Epidermal melanocyte (primary cell): ENCODE measurements at regions not wholly inside any gene's neighbourhood (a gene's known extent, or its start where the extent isn't known, plus 50 kb on each side); places are given as distances from the start of the nearest gene placed in this dataset.
"Not testable (repeated sequence)": the region's sequence is repeated elsewhere in the genome, so short reads cannot be mapped to it uniquely, and the experiment has no call there.

Experiments used
- DNase-seq: peaks from one replicate; pipeline ENCODE4 v3.0.0; 2011; ENCODE audit warnings: low spot score; ENCODE audit not compliant: insufficient read length

- DNase-seq = not testable (repeated sequence)
Measured at GRCh38 chr12:76292891-76293290, 55.3 kb downstream of the BBS10 start.

GRCh38 chr12:76292305-76292704, 55.9 kb downstream of the BBS10 start:
- DNase-seq = not testable (repeated sequence)

GRCh38 chr12:76290963-76291859, 57.0 kb downstream of the BBS10 start:
- DNase-seq = no peak

GRCh38 chr12:76288218-76288617, 60.0 kb downstream of the BBS10 start:
- no peak for DNase-seq

- no peak for DNase-seq
Measured at GRCh38 chr12:76284816-76285750, 63.1 kb downstream of the BBS10 start.

GRCh38 chr12:76282744-76283143, 65.5 kb downstream of the BBS10 start:
- no peak for DNase-seq

- DNase-seq = no peak
Measured at GRCh38 chr12:76277480-76277879, 70.7 kb downstream of the BBS10 start.

- DNase-seq = no peak
Measured at GRCh38 chr12:76276499-76277151, 71.6 kb downstream of the BBS10 start.

GRCh38 chr12:76275511-76276093, 72.6 kb downstream of the BBS10 start:
- no peak for DNase-seq

- no peak for DNase-seq
Measured at GRCh38 chr12:76274420-76275083, 73.7 kb downstream of the BBS10 start.

DNA sequence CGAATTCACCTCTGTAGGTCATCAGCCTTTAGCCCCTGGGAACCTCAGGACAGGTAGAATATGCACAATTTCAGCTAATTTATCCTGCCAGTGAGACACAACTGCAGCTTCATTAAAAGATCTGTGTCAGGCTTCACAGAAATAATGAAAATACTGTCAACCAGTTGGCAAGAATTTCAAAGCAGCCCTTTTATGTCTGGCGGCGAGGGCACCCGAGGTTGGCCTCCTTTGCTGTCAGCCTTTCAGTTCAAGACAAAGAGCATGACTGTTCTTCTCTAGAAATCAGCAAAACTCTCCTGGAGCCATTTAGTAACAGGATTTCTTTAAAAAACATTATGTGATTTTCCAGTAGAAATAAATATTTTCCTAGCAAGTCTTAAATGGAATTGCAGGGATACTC, 75.9 kb downstream of the BBS10 start:
- peak; percentile 59 for DNase-seq

DNA sequence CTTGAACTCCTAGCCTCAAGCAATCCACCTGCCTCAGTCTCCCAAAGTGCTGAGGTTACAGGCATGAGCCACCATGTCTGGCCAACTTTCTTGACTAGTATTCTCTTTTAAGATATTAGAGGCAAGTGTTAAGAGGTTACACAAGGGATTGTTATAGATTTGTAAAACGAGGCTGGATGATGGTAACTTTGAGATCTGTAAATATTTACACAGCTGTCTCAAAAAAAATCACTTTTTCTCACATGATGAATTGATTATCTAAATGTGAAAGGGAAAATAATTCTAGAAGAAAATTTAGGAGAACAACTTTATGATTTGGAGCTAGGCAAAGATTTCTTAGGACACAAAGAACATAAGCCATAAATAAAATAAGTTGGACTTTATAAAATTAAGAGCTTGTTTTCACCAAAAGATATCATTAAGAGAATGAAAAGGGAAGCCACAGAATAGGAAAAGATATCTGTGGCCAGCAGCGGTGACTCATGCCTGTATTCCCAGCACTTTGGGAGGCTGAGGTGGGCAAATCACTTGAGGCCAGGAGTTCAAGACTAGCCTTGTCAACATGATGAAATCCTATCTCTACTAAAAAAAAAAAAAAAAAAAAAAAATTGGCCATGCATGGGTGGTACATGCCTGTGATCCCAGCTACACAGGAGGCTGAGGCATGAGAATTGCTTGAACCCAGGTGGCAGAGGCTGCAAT, 77.4 kb downstream of the BBS10 start:
- no peak for DNase-seq

DNA sequence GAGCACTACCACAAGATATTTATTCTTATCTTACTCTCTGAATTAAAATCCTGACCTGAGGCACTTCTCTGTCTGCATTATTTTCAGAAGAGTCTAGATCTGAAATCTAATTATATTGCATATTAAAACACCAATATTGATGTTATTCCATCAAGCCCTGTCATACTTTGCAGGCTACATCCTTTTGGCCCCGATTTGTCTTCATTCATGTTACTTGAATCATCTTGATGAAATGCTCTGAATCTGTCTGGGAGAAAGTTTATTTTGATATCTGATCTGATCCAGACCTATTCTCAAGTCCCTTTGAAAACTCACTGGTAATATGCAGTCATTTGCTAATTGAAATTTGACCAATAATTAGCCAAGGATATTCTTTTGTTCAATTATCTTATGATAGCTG, 79.9 kb downstream of the BBS10 start:
- no peak for DNase-seq

DNA sequence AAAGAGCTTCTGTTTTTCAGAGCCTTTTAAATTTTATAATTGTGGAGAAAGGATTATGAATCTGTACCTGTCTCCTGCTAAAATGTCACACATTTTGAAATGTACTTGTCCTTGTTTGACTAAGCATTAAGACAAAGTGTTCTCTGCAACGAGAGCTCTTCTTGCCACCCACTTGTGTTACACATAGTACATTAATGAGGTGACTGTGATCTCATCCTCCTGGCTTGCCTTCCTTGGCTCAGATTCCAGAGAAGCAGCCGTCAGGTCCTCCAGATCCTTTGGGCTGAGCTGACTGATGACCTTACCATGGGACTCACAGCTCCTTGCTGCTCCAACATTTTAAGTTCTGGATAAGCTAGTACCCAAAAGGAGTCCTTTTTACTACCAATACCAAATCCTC, 81.4 kb downstream of the BBS10 start:
- no peak for DNase-seq

GRCh38 chr12:76265424-76266180, 82.6 kb downstream of the BBS10 start:
- DNase-seq = no peak

DNA sequence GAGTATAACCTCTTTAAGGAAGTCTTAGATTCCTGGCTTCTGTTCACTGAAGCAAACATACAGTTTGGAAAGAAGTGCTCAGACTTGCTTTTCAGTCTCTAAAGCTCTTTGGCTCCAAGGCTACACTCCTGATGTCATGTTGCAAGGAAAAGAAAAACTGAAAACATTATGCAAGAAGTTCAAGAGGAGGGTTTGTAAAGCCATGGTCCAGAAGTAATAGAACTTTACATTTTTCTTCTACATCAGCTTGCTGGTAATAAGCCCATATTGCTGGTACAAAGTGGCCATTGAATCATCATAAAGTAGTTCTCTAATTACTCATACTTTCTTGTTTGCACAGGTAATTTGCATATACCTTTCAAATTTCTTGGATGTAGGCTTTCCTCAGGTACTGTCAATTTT, 83.6 kb downstream of the BBS10 start:
- no peak for DNase-seq

DNA sequence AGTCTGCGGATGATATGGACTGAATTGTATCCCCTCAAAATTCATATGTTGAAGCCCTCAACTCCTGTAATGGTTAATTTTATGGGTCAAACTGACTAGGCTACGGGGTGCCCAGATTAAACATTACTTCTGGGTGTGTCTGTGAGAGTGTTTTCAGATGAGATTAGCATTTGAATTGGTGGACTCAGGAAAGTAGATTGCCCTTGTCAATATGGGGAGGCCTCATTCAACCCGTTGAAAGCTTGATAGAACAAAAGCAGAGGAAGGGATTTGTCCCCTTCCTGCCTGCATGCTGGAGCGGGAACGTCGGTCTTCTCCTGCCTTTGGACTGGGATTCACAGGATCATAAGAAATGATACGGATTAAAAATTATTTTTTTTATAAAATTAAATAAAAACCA, 84.5 kb downstream of the BBS10 start:
- DNase-seq = no peak

GRCh38 chr12:76260390-76260748, 87.8 kb downstream of the BBS10 start:
- no peak for DNase-seq

GRCh38 chr12:76259660-76260389, 88.4 kb downstream of the BBS10 start:
- DNase-seq = peak; percentile 52
